LNCAP (cell line): ENCODE measurements at regions not wholly inside any gene's neighbourhood (a gene's known extent, or its start where the extent isn't known, plus 50 kb on each side); places are given as distances from the start of the nearest gene placed in this dataset.

ENCODE experiments used
- CTCF ChIP-seq: fragments of 450-650 bp; IDR thresholded peaks from 2 replicates; pipeline ENCODE4 v1.5.1; 2017; ENCODE audit warnings: mild to moderate bottlenecking

DNA sequence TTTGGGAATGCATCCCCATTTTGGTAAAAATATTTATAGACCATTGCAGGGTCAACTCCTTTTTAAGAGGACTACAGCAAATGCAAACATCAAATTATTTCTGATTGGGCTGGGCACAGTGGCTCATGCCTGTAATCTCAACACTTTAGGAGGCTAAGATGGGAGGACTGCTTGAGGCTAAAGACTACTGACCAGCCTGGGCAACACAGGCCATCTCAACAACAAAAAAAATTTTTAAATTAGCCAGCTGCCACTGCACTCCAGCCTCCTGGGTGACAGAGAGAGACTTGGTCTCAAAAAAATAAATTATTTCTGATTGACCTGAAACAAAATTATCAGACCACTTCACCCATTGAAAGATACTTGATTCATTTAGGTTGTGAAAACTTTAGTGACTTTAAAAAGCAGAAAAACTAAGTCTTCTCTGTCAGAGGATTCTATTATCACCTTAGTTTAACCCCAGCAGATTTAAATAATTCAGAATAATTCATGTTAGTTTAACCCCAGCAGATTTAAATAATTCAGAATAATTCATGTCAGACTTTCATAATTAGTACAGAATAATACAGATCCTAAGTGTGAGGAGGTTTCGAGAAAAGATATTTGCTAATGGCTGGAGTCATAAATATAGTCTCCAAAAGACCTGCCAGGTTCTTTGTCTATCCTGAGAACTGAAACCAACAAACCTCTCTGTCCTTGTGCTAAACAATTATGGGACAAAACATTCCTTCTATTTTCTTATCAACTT lies 183.6 kb upstream of the STT3B start:
- TF ChIP-seq CTCF = no peak

DNA sequence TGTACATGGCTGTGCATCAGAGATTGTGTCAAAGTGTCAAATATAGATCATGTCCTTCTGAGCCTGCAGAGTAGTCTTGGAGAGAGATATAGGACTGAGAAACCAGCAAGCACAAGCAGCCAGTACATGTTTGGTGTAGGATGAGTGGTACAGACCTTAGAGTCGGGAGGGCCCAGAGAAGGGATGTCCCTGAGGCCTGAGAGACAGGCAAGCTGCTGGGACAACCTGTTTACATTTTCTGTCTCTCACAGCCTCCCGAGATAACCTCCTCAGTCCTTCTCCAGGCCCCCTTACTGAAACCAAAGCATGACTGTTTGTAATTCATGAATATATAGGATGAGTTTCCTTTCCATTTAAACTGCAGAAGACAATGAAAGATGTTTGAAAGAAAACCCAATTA lies 182.4 kb upstream of the STT3B start:
- no peak for TF ChIP-seq CTCF

- TF ChIP-seq CTCF = no peak
Measured at GRCh38 chr3:31352331-31352730, 180.4 kb upstream of the STT3B start.

GRCh38 chr3:31353166-31353565 lies 179.6 kb upstream of the STT3B start:
- no peak for TF ChIP-seq CTCF

GRCh38 chr3:31354373-31354772 lies 178.4 kb upstream of the STT3B start:
- TF ChIP-seq CTCF = no peak

DNA sequence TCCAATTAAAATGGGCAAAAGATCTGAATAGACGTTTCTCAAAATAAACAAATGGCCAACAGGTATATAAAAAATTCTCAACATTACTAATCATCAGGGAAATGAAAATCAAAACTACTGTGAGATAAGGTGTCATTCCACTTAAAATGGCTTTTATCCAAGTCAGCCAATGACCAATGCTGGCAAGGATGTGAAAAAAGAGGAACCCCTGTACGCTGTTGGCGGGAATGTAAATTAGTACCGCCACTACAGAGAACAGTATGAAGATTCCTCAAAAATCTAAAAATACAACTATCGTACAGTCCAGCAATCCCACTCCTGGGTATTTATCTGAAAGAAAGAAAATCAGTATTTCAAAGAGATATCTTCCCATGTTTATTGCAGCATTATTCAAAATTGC lies 176.9 kb upstream of the STT3B start:
- TF ChIP-seq CTCF = no peak

- TF ChIP-seq CTCF = no peak
Measured at GRCh38 chr3:31356941-31357340, 175.8 kb upstream of the STT3B start.

GRCh38 chr3:31357451-31357850 lies 175.3 kb upstream of the STT3B start:
- TF ChIP-seq CTCF = no peak
